K562 (cell line): ENCODE measurements at regions not wholly inside any gene's neighbourhood (a gene's known extent, or its start where the extent isn't known, plus 50 kb on each side); places are given as distances from the start of the nearest gene placed in this dataset.

Experiments used
- ATAC-seq: fragments of 200-7000 bp; cut with Tn5 transposase; 3 replicates; pipeline ENCODE4 v1.9.1; 2020; ENCODE audit warnings: moderate library complexity
- BruUV-seq: library from RNA; stranded (reverse); fragments of 400-500 nt; replicated peaks from 2 replicates; lab custom pipeline; 2021; lab: Mats Ljungman, UMichigan
- CTCF ChIA-PET: fragments of 300-600 bp; formaldehyde crosslinking; extraction: SDS; loops from one replicate; lab custom pipeline; 2021; ENCODE audit warnings: low intra/inter-chr PET ratio; lab: Yijun Ruan, JAX
- POLR2A ChIA-PET: fragments of 300-600, 350-650 bp; sonication (Branson Sonifier 250); formaldehyde crosslinking; extraction: SDS; loops from one replicate; lab custom pipeline; 2021; ENCODE audit warnings: antibody characterized with exemption, inconsistent platforms; lab: Yijun Ruan, JAX
- DNase-seq, 4 experiments: peaks; one replicate each; pipeline versions ENCODE4 v3.0.0 to v3.0.0-alpha.2; 2011 to 2018; ENCODE audit warnings: low spot score in 3 of 4, mixed read lengths in 3 of 4; ENCODE audit errors: extremely low read depth in 1 of 4
- FAIRE-seq: peaks from 2 replicates; lab custom pipeline; 2011; peaks lifted over from hg19 to GRCh38; lab: Jason Lieb, UNC
- H2AFZ ChIP-seq: 2 replicates; pipeline ENCODE4 v1.6.0; 2011; ENCODE audit warnings: low read depth, low read length, control low read depth, inconsistent platforms
- H3K27ac ChIP-seq: fragments of 200-600 bp; 3 replicates; pipeline ENCODE4 v1.8.0; 2011; ENCODE audit warnings: low read depth, mild to moderate bottlenecking, control low read depth, inconsistent platforms, low read length, moderate library complexity, mixed read lengths; ENCODE audit errors: extremely low read depth
- H3K27me3 ChIP-seq, 2 experiments: fragments of 300-600 bp in 1 of 2; 2 replicates in 1 of 2; 3 replicates in 1 of 2; pipeline versions ENCODE4 v1.6.0 to v1.8.0; 2011; ENCODE audit warnings: inconsistent platforms in 2 of 2, low read length in 2 of 2, mild to moderate bottlenecking in 1 of 2, mixed read lengths in 1 of 2, moderate library complexity in 1 of 2; ENCODE audit not compliant: control insufficient read depth in 2 of 2, insufficient read depth in 2 of 2
- H3K36me3 ChIP-seq: fragments of 300-600 bp; 3 replicates; pipeline ENCODE4 v1.8.0; 2011; ENCODE audit warnings: mild to moderate bottlenecking, low read length, inconsistent platforms; ENCODE audit not compliant: control insufficient read depth, insufficient read depth
- H3K4me1 ChIP-seq, 2 experiments: fragments of 200-600 bp in 1 of 2; replicated peaks in 1 of 2; 2 replicates in 1 of 2; 3 replicates in 1 of 2; pipeline versions ENCODE4 v1.5.1 to v1.8.0; 2011; ENCODE audit warnings: inconsistent platforms in 2 of 2, low read length in 2 of 2, mild to moderate bottlenecking in 1 of 2, mixed read lengths in 1 of 2, moderate library complexity in 1 of 2; ENCODE audit not compliant: control insufficient read depth in 2 of 2, insufficient read depth in 2 of 2
- H3K4me2 ChIP-seq: 2 replicates; pipeline ENCODE4 v1.6.1; 2011; ENCODE audit warnings: low read length, control low read depth, inconsistent platforms, mixed read lengths; ENCODE audit not compliant: insufficient read depth
- H3K4me3 ChIP-seq: fragments of 200-600 bp; sonication (generic), shearing (Covaris generic); 2 replicates; pipeline ENCODE4 v1.5.1; 2016; ENCODE audit warnings: control low read depth, inconsistent platforms
- H3K79me2 ChIP-seq: fragments of 200-600 bp; 3 replicates; pipeline ENCODE4 v1.8.0; 2011; ENCODE audit warnings: low read length, inconsistent platforms; ENCODE audit not compliant: control insufficient read depth, insufficient read depth
- H3K9ac ChIP-seq, 2 experiments: 2 replicates each; pipeline versions ENCODE4 v1.6.0 to v1.6.1; 2011; ENCODE audit warnings: low read depth in 2 of 2, low read length in 2 of 2, control low read depth in 1 of 2, inconsistent platforms in 1 of 2, mild to moderate bottlenecking in 1 of 2, mixed read lengths in 1 of 2; ENCODE audit not compliant: insufficient read depth in 1 of 2
- H3K9me1 ChIP-seq: one replicate; pipeline ENCODE4 v1.6.0; 2011; ENCODE audit warnings: inconsistent platforms, mild to moderate bottlenecking, low read length, moderate library complexity; ENCODE audit not compliant: control insufficient read depth, insufficient read depth
- H3K9me3 ChIP-seq: replicated peaks from 2 replicates; pipeline ENCODE4 v1.5.1; 2011; ENCODE audit warnings: low read depth, low read length, inconsistent platforms; ENCODE audit not compliant: control insufficient read depth, insufficient read depth
- H4K20me1 ChIP-seq: replicated peaks from 2 replicates; pipeline ENCODE4 v1.6.1; 2011; ENCODE audit warnings: low read length, inconsistent platforms, mixed read lengths; ENCODE audit not compliant: control insufficient read depth, insufficient read depth
- ARID4B ChIP-seq: sonication (generic); formaldehyde crosslinking; IDR thresholded peaks from 2 replicates; pipeline ENCODE4 v1.8.0; 2022; ENCODE audit warnings: mild to moderate bottlenecking, missing genetic modification reagents
- ATF4 ChIP-seq: fragments of 450-650 bp; formaldehyde crosslinking; IDR thresholded peaks from 2 replicates; pipeline ENCODE4 v1.4.0; 2022; ENCODE audit warnings: mild to moderate bottlenecking, moderate library complexity
- ELK1 ChIP-seq: sonication (generic); formaldehyde crosslinking; IDR thresholded peaks from 2 replicates; pipeline ENCODE4 v1.8.1; 2022; ENCODE audit warnings: missing genetic modification reagents
- ERF ChIP-seq: fragments of 450-650 bp; formaldehyde crosslinking; IDR thresholded peaks from 2 replicates; pipeline ENCODE4 v1.4.0; 2020; ENCODE audit warnings: mild to moderate bottlenecking, mixed read lengths
- GATAD2A ChIP-seq: fragments of 450-650 bp; IDR thresholded peaks from 2 replicates; pipeline ENCODE4 v1.6.1; 2017
- HIVEP1 ChIP-seq: fragments of 250-450 bp; sonication (Bioruptor Pico); IDR thresholded peaks from 2 replicates; pipeline ENCODE4 v1.4.0; 2020; ENCODE audit warnings: mild to moderate bottlenecking
- L3MBTL2 ChIP-seq: fragments of 450-650 bp; IDR thresholded peaks from 2 replicates; pipeline ENCODE4 v1.6.1; 2016; ENCODE audit warnings: mild to moderate bottlenecking, moderate library complexity
- NCOA1 ChIP-seq: fragments of 450-650 bp; IDR thresholded peaks from 2 replicates; pipeline ENCODE4 v1.6.1; 2016; ENCODE audit warnings: low read depth
- NCOA4 ChIP-seq: fragments of 450-650 bp; IDR thresholded peaks from 2 replicates; pipeline ENCODE4 v1.6.1; 2018; ENCODE audit warnings: mild to moderate bottlenecking; ENCODE audit not compliant: partially characterized antibody
- OTX1 ChIP-seq: fragments of 450-650 bp; formaldehyde crosslinking; IDR thresholded peaks from 2 replicates; pipeline ENCODE4 v1.4.0; 2022; ENCODE audit warnings: mild to moderate bottlenecking
- RCOR1 ChIP-seq, 2 experiments: IDR thresholded peaks; 2 replicates each; pipeline ENCODE4 v1.6.1; 2012; ENCODE audit warnings: low read depth in 2 of 2, low read length in 2 of 2, borderline replicate concordance in 1 of 2, improper control_type of control experiment in 1 of 2
- SMARCB1 ChIP-seq: IDR thresholded peaks from 2 replicates; pipeline ENCODE4 v1.6.1; 2011; ENCODE audit warnings: improper control_type of control experiment, low read depth; ENCODE audit not compliant: insufficient read length
- UBTF ChIP-seq, 2 experiments: IDR thresholded peaks; 2 replicates each; pipeline ENCODE4 v1.6.1; 2012; ENCODE audit warnings: improper control_type of control experiment in 2 of 2, low read depth in 2 of 2, low read length in 2 of 2, borderline replicate concordance in 1 of 2
- ZNF124 ChIP-seq: sonication (generic); formaldehyde crosslinking; IDR thresholded peaks from 2 replicates; pipeline ENCODE4 v1.8.1; 2022; ENCODE audit warnings: missing genetic modification reagents
- ZNF140 ChIP-seq: fragments of 250-450 bp; sonication (Bioruptor Pico); IDR thresholded peaks from 2 replicates; pipeline ENCODE4 v1.8.0; 2021; ENCODE audit warnings: moderate library complexity, mild to moderate bottlenecking, inconsistent platforms
- WGBS: fragments of 100-300 bp; shearing (Covaris generic); methylation state at CpG from one replicate; pipeline ENCODE4 v1.1.6; 2016; ENCODE audit warnings: low coverage, mixed read lengths; ENCODE audit not compliant: insufficient coverage; ENCODE audit errors: missing lambda C conversion rate; 5-methylcytosine and 5-hydroxymethylcytosine counted together
- in situ Hi-C: fragments of 300-500 bp; cut with MboI; formaldehyde crosslinking; loops from 4 replicates; pipeline ENCODE4 v1.15.0; 2018; ENCODE audit warnings: inconsistent platforms, mixed read lengths
- intact Hi-C: fragments of 100-400 bp; cut with micrococcal nuclease; formaldehyde crosslinking; loops from 2 replicates; pipeline ENCODE4 v1.14.2; 2022

- CTCF ChIA-PET = no interaction called here
- WGBS = 0% methylated on average over 2 of the region's 2 CpGs
- TF ChIP-seq ZNF140 (CRISPR knock-in tag) (no peak), RCOR1 (IDR thresholded peaks at IDR 0.05; ENCODE audit: borderline replicate concordance in 1 of 2, low read depth in 2 of 2, low read length in 2 of 2) (no peak), UBTF (IDR thresholded peaks at IDR 0.05; ENCODE audit: borderline replicate concordance in 1 of 2, low read depth in 2 of 2, low read length in 2 of 2) (no peak), ARID4B (CRISPR knock-in tag) (no peak), HIVEP1 (CRISPR knock-in tag) (no peak), ERF (no peak), OTX1 (CRISPR knock-in tag) (no peak), SMARCB1 (no peak), ZNF124 (CRISPR knock-in tag) (no peak), ELK1 (CRISPR knock-in tag) (no peak), L3MBTL2 (no peak), NCOA4 (no peak), GATAD2A (no peak), NCOA1 (no peak), ATF4 (no peak)
These were observed 220.5 kb upstream of the TENM4 start for GRCh38 chr11:79661373-79661772.

More at GRCh38 chr11:79661373-79661772, 220.5 kb upstream of the TENM4 start:
- in situ Hi-C loops (no loop called here), intact Hi-C loops (no loop called here)
- H4K20me1 ChIP-seq = no peaks in the 10 kb centered on the region
- no peak overlapping the region for H2AFZ ChIP-seq
- no TSS peak for BruUV-seq
- H3K4me2 ChIP-seq = no peak overlapping the region
- POLR2A ChIA-PET = no interaction called here
- no peaks in the 10 kb centered on the region for H3K36me3 ChIP-seq
- H3K9me1 ChIP-seq = no peaks in the 10 kb centered on the region
- no peaks in the 10 kb centered on the region for H3K4me1 ChIP-seq
- H3K9me3 ChIP-seq = no peaks in the 10 kb centered on the region
- H3K79me2 ChIP-seq = no peaks in the 10 kb centered on the region
- H3K4me3 ChIP-seq = no peak overlapping the region
- DNase-seq (no peak), ATAC-seq (no peak), FAIRE-seq (no peak)
- H3K9ac ChIP-seq = no peak overlapping the region
- H3K27ac ChIP-seq = no peak overlapping the region
- H3K27me3 ChIP-seq = no peaks in the 10 kb centered on the region
